ENCODE measurements at regions not wholly inside any gene's neighbourhood (a gene's known extent, or its start where the extent isn't known, plus 50 kb on each side); places are given as distances from the start of the nearest gene placed in this dataset.

- TF ChIP-seq ZNF462 (CRISPR knock-in tag; IDR thresholded peaks at IDR 0.05) (no peak), ZNF331 (CRISPR knock-in tag; IDR thresholded peaks at IDR 0.05; ENCODE audit: low read depth) (no peak), EZH2 (IDR thresholded peaks at IDR 0.05; ENCODE audit: low read depth, unreplicated experiment) (no peak)
Observed at GRCh38 chr2:221775096-221775495, 203.0 kb upstream of the EPHA4 start (continued).

- Mint-ChIP-seq H3K9me3 (no peaks in the 10 kb centered on the region), H3K36me3 (ENCODE audit: low read depth) (no peaks in the 10 kb centered on the region), H3K27me3 (ENCODE audit: insufficient read depth, low read depth, poor library complexity) (no peaks in the 10 kb centered on the region), H3K27ac (no peak overlapping the region), H3K4me1 (peaks cover 18% of the 10 kb centered on the region), H3K4me3 (no peak overlapping the region)
- no peak for ATAC-seq
- H3F3A ChIP-seq (replicated peaks; ENCODE audit: low read depth): no peaks in the 10 kb centered on the region
- H3K4me2 ChIP-seq: 0 out of 2 replicates have a peak overlapping the region, but pooled peaks have one; percentile 39
- H2AFZ ChIP-seq: no peak overlapping the region
- no peaks in the 10 kb centered on the region for H3K27me3 ChIP-seq (ENCODE audit: insufficient read depth)
- H3K27ac ChIP-seq (ENCODE audit: low read depth): no peak overlapping the region
- H3K79me2 ChIP-seq (replicated peaks; ENCODE audit: insufficient read depth): no peaks in the 10 kb centered on the region
- peaks cover 4% of the 10 kb centered on the region; the same call in 1 of the 2 replicates for H3K9me2 ChIP-seq (ENCODE audit: insufficient read depth)
- no peak for DNase-seq (ENCODE audit: low spot score)
- no peaks in the 10 kb centered on the region for H3K36me3 ChIP-seq (ENCODE audit: insufficient read depth)
- no peak overlapping the region for H3K4me3 ChIP-seq
- H3K4me1 ChIP-seq (ENCODE audit: insufficient read depth): peaks cover 14% of the 10 kb centered on the region
- no peaks in the 10 kb centered on the region for H4K20me1 ChIP-seq (replicated peaks; ENCODE audit: insufficient read depth)
- TF ChIP-seq EZH2phosphoT487 (IDR thresholded peaks at IDR 0.05; ENCODE audit: unreplicated experiment) (no peak), EZH2 (IDR thresholded peaks at IDR 0.05; ENCODE audit: low read depth, unreplicated experiment) (no peak), ETS1 (IDR thresholded peaks at IDR 0.05) (no peak), NANOG (IDR thresholded peaks at IDR 0.05; ENCODE audit: borderline replicate concordance) (no peak), ZNF331 (CRISPR knock-in tag; IDR thresholded peaks at IDR 0.05; ENCODE audit: low read depth) (no peak), STAT1 (IDR thresholded peaks at IDR 0.05; ENCODE audit: unreplicated experiment) (no peak), JUNB (IDR thresholded peaks at IDR 0.05; ENCODE audit: unreplicated experiment) (no peak), ZNF462 (CRISPR knock-in tag; IDR thresholded peaks at IDR 0.05) (no peak), ZNF114 (CRISPR knock-in tag; IDR thresholded peaks at IDR 0.05) (no peak)
Observed at GRCh38 chr2:221774136-221774535, 202.0 kb upstream of the EPHA4 start.
